GM12878 (cell line): ENCODE measurements at regions not wholly inside any gene's neighbourhood (a gene's known extent, or its start where the extent isn't known, plus 50 kb on each side); places are given as distances from the start of the nearest gene placed in this dataset.

Experiments
- BRCA1 ChIP-seq: IDR thresholded peaks from 2 replicates; pipeline ENCODE4 v1.6.1; 2011; ENCODE audit warnings: low read depth, low read length, improper control_type of control experiment
- CHD1 ChIP-seq: IDR thresholded peaks from 2 replicates; pipeline ENCODE4 v1.6.1; 2012; ENCODE audit warnings: low read depth, low read length, improper control_type of control experiment
- ESRRA ChIP-seq: IDR thresholded peaks from 2 replicates; pipeline ENCODE4 v1.6.1; 2012; ENCODE audit warnings: mild to moderate bottlenecking, low read length, improper control_type of control experiment
- POLR2AphosphoS5 ChIP-seq: IDR thresholded peaks from 2 replicates; pipeline ENCODE4 v1.6.1; 2011; ENCODE audit warnings: mild to moderate bottlenecking, low read length, inconsistent platforms
- SPI1 ChIP-seq: IDR thresholded peaks from 2 replicates; pipeline ENCODE4 v1.6.1; 2011; ENCODE audit warnings: low read depth, mild to moderate bottlenecking, low read length, moderate library complexity, borderline replicate concordance; ENCODE audit not compliant: insufficient read depth
- ZNF622 ChIP-seq: fragments of 450-650 bp; IDR thresholded peaks from 2 replicates; pipeline ENCODE4 v1.6.1; 2017; ENCODE audit warnings: mild to moderate bottlenecking, inconsistent platforms

DNA sequence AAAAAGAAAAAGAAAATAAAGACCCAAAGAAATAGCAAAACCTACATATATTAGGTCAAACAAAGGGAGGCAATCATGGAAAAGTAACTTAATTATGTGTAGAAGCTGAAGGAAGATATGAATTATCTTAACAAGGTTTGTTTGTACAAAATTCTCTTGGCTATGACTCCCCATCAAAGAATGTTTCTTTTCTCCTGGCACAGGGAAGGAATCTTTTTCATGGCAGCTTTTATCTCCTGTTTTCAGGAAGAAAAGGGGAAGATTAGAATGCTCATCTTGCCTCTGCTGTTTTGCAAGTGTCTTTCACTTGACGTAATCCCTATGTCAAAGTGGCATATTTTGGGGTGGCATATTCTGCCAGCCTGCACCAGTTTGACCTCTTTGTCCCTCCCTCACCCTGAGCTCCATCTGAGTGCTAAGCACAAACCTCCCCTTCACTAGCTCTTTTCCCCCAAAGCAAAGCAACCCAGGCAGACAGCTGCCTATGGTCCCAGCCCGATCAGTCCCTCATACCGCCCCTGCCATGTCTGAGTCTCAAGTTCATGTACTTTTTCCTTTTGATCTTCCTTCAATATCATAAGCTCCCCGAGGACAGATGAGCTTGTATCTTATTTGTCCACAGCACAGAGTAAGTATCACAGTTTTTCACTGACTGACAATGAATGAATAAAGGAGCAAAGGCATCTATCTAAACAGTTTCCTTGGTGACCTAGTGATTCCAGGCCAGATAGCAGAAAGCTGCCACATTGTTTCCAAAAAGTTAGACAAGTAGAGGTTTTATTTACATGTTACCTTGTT lies 242.8 kb upstream of the ANKRD55 start:
- TF ChIP-seq BRCA1 (no peak), POLR2AphosphoS5 (no peak), SPI1 (no peak), ESRRA (no peak), ZNF622 (no peak), CHD1 (no peak)
